DMS 273 treated with DMSO at 0.1 percent for 48 hours (cell line): ENCODE measurements at regions not wholly inside any gene's neighbourhood (a gene's known extent, or its start where the extent isn't known, plus 50 kb on each side); places are given as distances from the start of the nearest gene placed in this dataset.
"Not testable (repeated sequence)": the region's sequence is repeated elsewhere in the genome, so short reads cannot be mapped to it uniquely, and the experiment has no call there.

ENCODE experiments used
- DNase-seq: peaks from one replicate; lab custom pipeline; 2025; lab: John Stamatoyannopoulos, UW

GRCh38 chr3:22386107-22386506 lies 635.1 kb upstream of the ZNF385D start:
- DNase-seq: no peak

GRCh38 chr3:22392286-22392685 lies 641.3 kb upstream of the ZNF385D start:
- no peak for DNase-seq

GRCh38 chr3:22392859-22393258 lies 641.8 kb upstream of the ZNF385D start:
- peak; percentile 18 for DNase-seq

GRCh38 chr3:22399566-22399965 lies 648.6 kb upstream of the ZNF385D start:
- no peak for DNase-seq

- DNase-seq: no peak
These were observed 650.5 kb upstream of the ZNF385D start for GRCh38 chr3:22401499-22401898.

- no peak for DNase-seq
These were observed 663.2 kb upstream of the ZNF385D start for GRCh38 chr3:22414239-22414638.

GRCh38 chr3:22416838-22417446 lies 665.9 kb upstream of the ZNF385D start:
- DNase-seq: not testable (repeated sequence)

GRCh38 chr3:22419261-22419660 lies 668.3 kb upstream of the ZNF385D start:
- no peak for DNase-seq

- DNase-seq: no peak
These were observed 670.6 kb upstream of the ZNF385D start for GRCh38 chr3:22421589-22421988.

GRCh38 chr3:22431334-22431733 lies 680.3 kb upstream of the ZNF385D start:
- DNase-seq: no peak

- DNase-seq: no peak
These were observed 688.6 kb upstream of the ZNF385D start for GRCh38 chr3:22439626-22440025.

GRCh38 chr3:22441711-22442110 lies 690.7 kb upstream of the ZNF385D start:
- no peak for DNase-seq

GRCh38 chr3:22443571-22444233 lies 692.7 kb upstream of the ZNF385D start:
- no peak for DNase-seq

GRCh38 chr3:22445336-22445735 lies 694.3 kb upstream of the ZNF385D start:
- DNase-seq: not testable (repeated sequence)

GRCh38 chr3:22450786-22451400 lies 699.9 kb upstream of the ZNF385D start:
- DNase-seq: peak; percentile 68

GRCh38 chr3:22451501-22451900 lies 700.5 kb upstream of the ZNF385D start:
- peak; percentile 37 for DNase-seq

GRCh38 chr3:22453906-22454535 lies 703.0 kb upstream of the ZNF385D start:
- DNase-seq: no peak

- no peak for DNase-seq
These were observed 719.0 kb upstream of the ZNF385D start for GRCh38 chr3:22469995-22470394.

GRCh38 chr3:22471557-22471956 lies 720.5 kb upstream of the ZNF385D start:
- no peak for DNase-seq

- no peak for DNase-seq
These were observed 723.9 kb upstream of the ZNF385D start for GRCh38 chr3:22474706-22475445.

- DNase-seq: no peak
These were observed 724.7 kb upstream of the ZNF385D start for GRCh38 chr3:22475665-22476240.

- no peak for DNase-seq
These were observed 726.0 kb upstream of the ZNF385D start for GRCh38 chr3:22476976-22477375.
